Loucy (cell line): ENCODE measurements at regions not wholly inside any gene's neighbourhood (a gene's known extent, or its start where the extent isn't known, plus 50 kb on each side); places are given as distances from the start of the nearest gene placed in this dataset.

Source experiments
- H2AFZ ChIP-seq: fragments of 200-600 bp; sonication (generic); 2 replicates; pipeline ENCODE4 v1.6.0; 2016; ENCODE audit warnings: antibody characterized with exemption, mild to moderate bottlenecking, low read length, moderate library complexity
- H3F3A ChIP-seq: fragments of 200-600 bp; 2 replicates; pipeline ENCODE4 v1.6.0; 2016; ENCODE audit warnings: antibody characterized with exemption, low read depth, mild to moderate bottlenecking
- H3K27me3 ChIP-seq: fragments of 200-600 bp; sonication (generic); 2 replicates; pipeline ENCODE4 v1.6.1; 2014; ENCODE audit warnings: low read length, mild to moderate bottlenecking; ENCODE audit not compliant: insufficient read depth, poor library complexity, severe bottlenecking
- H3K36me3 ChIP-seq: fragments of 200-600 bp; sonication (generic); 2 replicates; pipeline ENCODE4 v1.6.1; 2016; ENCODE audit warnings: low read length; ENCODE audit not compliant: insufficient read depth
- H3K4me1 ChIP-seq: fragments of 200-600 bp; sonication (generic); 2 replicates; pipeline ENCODE4 v1.5.1; 2014; ENCODE audit warnings: low read length, mild to moderate bottlenecking; ENCODE audit not compliant: insufficient read depth, poor library complexity, severe bottlenecking
- H3K4me2 ChIP-seq: fragments of 200-600 bp; sonication (generic); 2 replicates; pipeline ENCODE4 v1.6.0; 2014; ENCODE audit warnings: antibody characterized with exemption, low read length, low read depth, mild to moderate bottlenecking; ENCODE audit not compliant: poor library complexity, severe bottlenecking
- H3K4me3 ChIP-seq: fragments of 200-600 bp; sonication (generic); 2 replicates; pipeline ENCODE4 v1.5.1; 2014; ENCODE audit warnings: low read length, mild to moderate bottlenecking, mixed read lengths; ENCODE audit not compliant: poor library complexity, severe bottlenecking
- H3K79me2 ChIP-seq: fragments of 200-600 bp; sonication (generic); 2 replicates; pipeline ENCODE4 v1.6.1; 2014; ENCODE audit warnings: low read length; ENCODE audit not compliant: insufficient read depth
- H3K9ac ChIP-seq: fragments of 200-600 bp; sonication (generic); 2 replicates; pipeline ENCODE4 v1.6.0; 2014; ENCODE audit warnings: mild to moderate bottlenecking, low read depth, low read length, moderate library complexity; ENCODE audit not compliant: poor library complexity, severe bottlenecking
- H3K9me2 ChIP-seq: fragments of 200-600 bp; sonication (generic); replicated peaks from 2 replicates; pipeline ENCODE4 v1.6.1; 2016; ENCODE audit warnings: low read depth, low read length, mixed read lengths
- H3K9me3 ChIP-seq: fragments of 200-600 bp; sonication (generic); 2 replicates; pipeline ENCODE4 v1.6.1; 2014; ENCODE audit warnings: mild to moderate bottlenecking, antibody characterized with exemption, low read length, low read depth; ENCODE audit not compliant: insufficient read depth
- H4K20me1 ChIP-seq: fragments of 200-600 bp; sonication (generic); 2 replicates; pipeline ENCODE4 v1.6.0; 2014; ENCODE audit warnings: antibody characterized with exemption, low read length, mild to moderate bottlenecking; ENCODE audit not compliant: insufficient read depth, poor library complexity, severe bottlenecking
- CTCF ChIP-seq: fragments of 200-600 bp; sonication (generic); conservative IDR thresholded peaks from 2 replicates; pipeline ENCODE4 v1.5.1; 2014; ENCODE audit warnings: mild to moderate bottlenecking, antibody characterized with exemption, low read length
- EZH2phosphoT487 ChIP-seq: fragments of 200-600 bp; IDR thresholded peaks from 2 replicates; pipeline ENCODE4 v1.6.1; 2018; ENCODE audit warnings: antibody characterized with exemption, mild to moderate bottlenecking, moderate library complexity, borderline replicate concordance

- Histone ChIP-seq H3K9me3 (no peaks in the 10 kb centered on the region), H4K20me1 (no peaks in the 10 kb centered on the region), H3K9me2 (no peaks in the 10 kb centered on the region), H3F3A (no peaks in the 10 kb centered on the region), H3K36me3 (no peaks in the 10 kb centered on the region), H3K4me1 (peaks cover 15% of the 10 kb centered on the region), H3K27me3 (no peaks in the 10 kb centered on the region), H2AFZ (no peak overlapping the region), H3K9ac (no peak overlapping the region), H3K4me3 (no peak overlapping the region), H3K79me2 (no peaks in the 10 kb centered on the region), H3K4me2 (no peak overlapping the region)
- no peak for TF ChIP-seq EZH2phosphoT487
- no peak for TF ChIP-seq CTCF
Observed at GRCh38 chr6:143595251-143596036, 82.3 kb upstream of the PHACTR2 start.

- Histone ChIP-seq H4K20me1 (no peaks in the 10 kb centered on the region), H3K9me3 (no peaks in the 10 kb centered on the region), H3K36me3 (no peaks in the 10 kb centered on the region), H3K79me2 (no peaks in the 10 kb centered on the region), H3F3A (no peaks in the 10 kb centered on the region), H3K9me2 (no peaks in the 10 kb centered on the region), H3K4me2 (no peak overlapping the region), H3K4me3 (no peak overlapping the region), H3K9ac (no peak overlapping the region), H2AFZ (no peak overlapping the region), H3K27me3 (no peaks in the 10 kb centered on the region), H3K4me1 (peaks cover 15% of the 10 kb centered on the region)
- no peak for TF ChIP-seq CTCF
- TF ChIP-seq EZH2phosphoT487 = no peak
Observed at GRCh38 chr6:143594647-143595046, 83.1 kb upstream of the PHACTR2 start.

- H4K20me1 ChIP-seq = no peaks in the 10 kb centered on the region
- H3K4me3 ChIP-seq = no peak overlapping the region
- no peaks in the 10 kb centered on the region for H3K9me2 ChIP-seq
- no peaks in the 10 kb centered on the region for H3K4me1 ChIP-seq
- TF ChIP-seq CTCF = peak; percentile 62
- no peak for TF ChIP-seq EZH2phosphoT487
- H2AFZ ChIP-seq = no peak overlapping the region
- no peaks in the 10 kb centered on the region for H3K79me2 ChIP-seq
- no peaks in the 10 kb centered on the region for H3K27me3 ChIP-seq
- no peaks in the 10 kb centered on the region for H3K9me3 ChIP-seq
- H3K4me2 ChIP-seq = no peak overlapping the region
- H3K36me3 ChIP-seq = no peaks in the 10 kb centered on the region
- no peaks in the 10 kb centered on the region for H3F3A ChIP-seq
- no peak overlapping the region for H3K9ac ChIP-seq
Observed at GRCh38 chr6:143592335-143592734, 80.8 kb upstream of the FUCA2 start.
